Endothelial cell of umbilical vein (primary cell): ENCODE measurements at regions not wholly inside any gene's neighbourhood (a gene's known extent, or its start where the extent isn't known, plus 50 kb on each side); places are given as distances from the start of the nearest gene placed in this dataset.

Experiments
- BruUV-seq: library from RNA; stranded (reverse); fragments of 400-500 nt; replicated peaks from 2 replicates; lab custom pipeline; 2021; lab: Mats Ljungman, UMichigan
- CTCF ChIA-PET: fragments of 300-600, 350-600 bp; sonication (Branson Sonifier 250); formaldehyde crosslinking; loops from one replicate; lab custom pipeline; 2021; ENCODE audit warnings: antibody characterized with exemption, inconsistent platforms; lab: Charles Lee
- POLR2A ChIA-PET: fragments of 300-600, 350-600 bp; sonication (Branson Sonifier 250); formaldehyde crosslinking; loops from one replicate; lab custom pipeline; 2021; ENCODE audit warnings: antibody characterized with exemption, inconsistent platforms; lab: Charles Lee
- DNase-seq: peaks from one replicate; pipeline ENCODE4 v3.0.0-alpha.2; 2011; ENCODE audit warnings: low read depth, low spot score
- FAIRE-seq: peaks from 2 replicates; lab custom pipeline; 2011; peaks lifted over from hg19 to GRCh38; lab: Jason Lieb, UNC
- H2AFZ ChIP-seq: 2 replicates; pipeline ENCODE4 v1.6.0; 2012; ENCODE audit warnings: low read depth, low read length, control low read depth, inconsistent platforms
- H3K27ac ChIP-seq: 2 replicates; pipeline ENCODE4 v1.5.1; 2011; ENCODE audit warnings: low read depth, mild to moderate bottlenecking, control low read depth, low read length, moderate library complexity; ENCODE audit not compliant: insufficient read depth
- H3K27me3 ChIP-seq, 2 experiments: 2 replicates each; pipeline versions ENCODE4 v1.6.0 to v1.6.1; 2011; ENCODE audit warnings: low read length in 2 of 2, mixed read lengths in 1 of 2; ENCODE audit not compliant: control insufficient read depth in 2 of 2, insufficient read depth in 2 of 2
- H3K36me3 ChIP-seq, 2 experiments: 2 replicates in 1 of 2; 3 replicates in 1 of 2; pipeline ENCODE4 v1.5.1; 2011; ENCODE audit warnings: low read length in 2 of 2, mild to moderate bottlenecking in 1 of 2, moderate library complexity in 1 of 2; ENCODE audit not compliant: control insufficient read depth in 2 of 2, insufficient read depth in 2 of 2; ENCODE audit errors: extremely low read depth in 1 of 2
- H3K4me1 ChIP-seq: 3 replicates; pipeline ENCODE4 v1.5.1; 2011; ENCODE audit warnings: mild to moderate bottlenecking, low read length; ENCODE audit not compliant: control insufficient read depth, insufficient read depth; ENCODE audit errors: extremely low read depth
- H3K4me2 ChIP-seq: 2 replicates; pipeline ENCODE4 v1.6.1; 2011; ENCODE audit warnings: low read length, control low read depth, mixed read lengths; ENCODE audit not compliant: insufficient read depth
- H3K4me3 ChIP-seq, 3 experiments: fragments of 200-600 bp in 1 of 3; sonication (generic), shearing (Covaris generic) in 1 of 3; replicated peaks in 1 of 3; 2 replicates each; pipeline ENCODE4 v1.5.1; 2011 to 2016; ENCODE audit warnings: control low read depth in 3 of 3, low read length in 3 of 3, mild to moderate bottlenecking in 2 of 3, inconsistent platforms in 1 of 3, low read depth in 1 of 3, moderate library complexity in 1 of 3; ENCODE audit not compliant: insufficient read depth in 1 of 3
- H3K79me2 ChIP-seq: 2 replicates; pipeline ENCODE4 v1.6.0; 2012; ENCODE audit warnings: low read length, inconsistent platforms; ENCODE audit not compliant: control insufficient read depth, insufficient read depth
- H3K9ac ChIP-seq: replicated peaks from 2 replicates; pipeline ENCODE3; 2011; ENCODE audit warnings: low read length, control low read depth; ENCODE audit not compliant: insufficient read depth; ENCODE audit errors: extremely low read depth
- H3K9me1 ChIP-seq: replicated peaks from 3 replicates; pipeline ENCODE4 v1.6.0; 2011; ENCODE audit warnings: mild to moderate bottlenecking, low read length; ENCODE audit not compliant: control insufficient read depth, insufficient read depth; ENCODE audit errors: extremely low read depth
- H3K9me3 ChIP-seq: replicated peaks from 2 replicates; pipeline ENCODE4 v1.5.1; 2012; ENCODE audit warnings: low read length, inconsistent platforms; ENCODE audit not compliant: control insufficient read depth, insufficient read depth
- H4K20me1 ChIP-seq: replicated peaks from 2 replicates; pipeline ENCODE3; 2011; ENCODE audit warnings: mild to moderate bottlenecking, low read length; ENCODE audit not compliant: control insufficient read depth, insufficient read depth; ENCODE audit errors: extremely low read depth
- CTCF ChIP-seq, 2 donors: IDR thresholded peaks; 1 replicate in 1 of 2; 2 replicates in 1 of 2; pipeline ENCODE4 v1.5.1; 2011; ENCODE audit warnings: low read length in 2 of 2, mild to moderate bottlenecking in 2 of 2, moderate library complexity in 2 of 2, control low read depth in 1 of 2, inconsistent platforms in 1 of 2, low read depth in 1 of 2; ENCODE audit not compliant: insufficient read depth in 1 of 2; ENCODE audit errors: extremely low read depth in 1 of 2
- EZH2 ChIP-seq: IDR thresholded peaks from 2 replicates; pipeline ENCODE4 v1.6.1; 2012; ENCODE audit warnings: borderline replicate concordance, low read depth, mild to moderate bottlenecking, moderate library complexity, low read length, inconsistent platforms; ENCODE audit not compliant: severe bottlenecking
- FOS ChIP-seq: IDR thresholded peaks from 2 replicates; pipeline ENCODE4 v1.6.1; 2011; ENCODE audit warnings: mild to moderate bottlenecking, low read length, moderate library complexity, borderline replicate concordance; ENCODE audit not compliant: insufficient read depth
- JUN ChIP-seq: IDR thresholded peaks from 2 replicates; pipeline ENCODE4 v1.6.1; 2011; ENCODE audit warnings: borderline replicate concordance, low read depth; ENCODE audit not compliant: insufficient read length, insufficient read depth
- MYC ChIP-seq: IDR thresholded peaks from one replicate; pipeline ENCODE4 v1.6.1; 2011; ENCODE audit warnings: mild to moderate bottlenecking, low read depth, low read length
- POLR2A ChIP-seq: IDR thresholded peaks from 2 replicates; pipeline ENCODE4 v1.6.1; 2012; ENCODE audit warnings: low read depth, mild to moderate bottlenecking, control low read depth, low read length
- dilution Hi-C: fragments of 300-500 bp; cut with MboI; formaldehyde crosslinking; loops from one replicate; pipeline ENCODE4 v1.15.0; 2019; ENCODE audit warnings: low sequenced_read_pairs; ENCODE audit not compliant: extremely low pct_ligation_motif_present
- intact Hi-C: fragments of 100-400 bp; cut with micrococcal nuclease; formaldehyde crosslinking; loops from one replicate; pipeline ENCODE4 v1.10.0; 2022

GRCh38 chr1:30512914-30513265 lies 210.5 kb downstream of the MATN1 start:
- no peaks in the 10 kb centered on the region for H3K36me3 ChIP-seq
- no peak for TF ChIP-seq EZH2
- TF ChIP-seq JUN: no peak
- no peak for TF ChIP-seq CTCF (IDR thresholded peaks at IDR 0.05; ENCODE audit: extremely low read depth in 1 of 2, insufficient read depth in 1 of 2, low read depth in 1 of 2, low read length in 2 of 2)
- TF ChIP-seq FOS: no peak
- TF ChIP-seq MYC: no peak
- TF ChIP-seq POLR2A: no peak
- H3K9me3 ChIP-seq: no peaks in the 10 kb centered on the region
- no peak overlapping the region for H3K27ac ChIP-seq
- intact Hi-C loops (no loop called here), dilution Hi-C loops (no loop called here)
- H3K79me2 ChIP-seq: no peaks in the 10 kb centered on the region
- BruUV-seq: no TSS peak
- no peaks in the 10 kb centered on the region for H3K27me3 ChIP-seq
- POLR2A ChIA-PET: no interaction called here
- no peak overlapping the region for H3K4me3 ChIP-seq
- H2AFZ ChIP-seq: no peak overlapping the region
- no peaks in the 10 kb centered on the region for H3K9me1 ChIP-seq
- FAIRE-seq (no peak), DNase-seq (no peak)
- H3K4me2 ChIP-seq: no peak overlapping the region
- H4K20me1 ChIP-seq: no peaks in the 10 kb centered on the region
- H3K9ac ChIP-seq: no peak overlapping the region
- CTCF ChIA-PET: no interaction called here
- H3K4me1 ChIP-seq: no peaks in the 10 kb centered on the region
